Kidney (tissue), 13 donors: ENCODE measurements at regions not wholly inside any gene's neighbourhood (a gene's known extent, or its start where the extent isn't known, plus 50 kb on each side); places are given as distances from the start of the nearest gene placed in this dataset.

Source experiments
- DNase-seq, 5 donors: peaks; one replicate each; pipeline ENCODE4 v3.0.0-alpha.2; 2013 to 2020
- FAIRE-seq: peaks from 2 replicates; lab custom pipeline; 2012; peaks lifted over from hg19 to GRCh38; lab: Jason Lieb, UNC
- H3K27ac ChIP-seq, 2 donors: one replicate each; pipeline ENCODE4 v1.7.0; 2013; ENCODE audit warnings: low read depth in 2 of 2, low read length in 2 of 2, inconsistent platforms in 1 of 2
- H3K27me3 ChIP-seq: one replicate; pipeline ENCODE4 v1.7.1; 2013; ENCODE audit warnings: low read length, inconsistent platforms; ENCODE audit not compliant: control insufficient read depth, insufficient read depth
- H3K36me3 ChIP-seq, 3 donors: one replicate each; pipeline versions ENCODE4 v1.7.0 to v1.7.1; 2013; ENCODE audit warnings: low read length in 3 of 3, control low read depth in 1 of 3, inconsistent platforms in 1 of 3; ENCODE audit not compliant: insufficient read depth in 3 of 3, control insufficient read depth in 2 of 3
- H3K4me1 ChIP-seq, 3 donors: one replicate each; pipeline versions ENCODE4 v1.7.0 to v1.7.1; 2013; ENCODE audit warnings: low read length in 3 of 3, inconsistent platforms in 1 of 3, low read depth in 1 of 3; ENCODE audit not compliant: control insufficient read depth in 2 of 3, insufficient read depth in 2 of 3
- H3K4me3 ChIP-seq, 3 donors: one replicate each; pipeline versions ENCODE4 v1.7.0 to v1.8.1; 2013; ENCODE audit warnings: low read length in 3 of 3, control low read depth in 1 of 3, inconsistent platforms in 1 of 3
- H3K9ac ChIP-seq, 3 donors: one replicate each; pipeline versions ENCODE4 v1.7.0 to v1.7.1; 2013; ENCODE audit warnings: low read length in 3 of 3, control low read depth in 1 of 3, inconsistent platforms in 1 of 3
- H3K9me3 ChIP-seq, 3 donors: one replicate each; pipeline versions ENCODE4 v1.7.0 to v1.7.1; 2013; ENCODE audit warnings: low read length in 3 of 3, control low read depth in 1 of 3, inconsistent platforms in 1 of 3; ENCODE audit not compliant: control insufficient read depth in 2 of 3, insufficient read depth in 1 of 3
- CTCF ChIP-seq: IDR thresholded peaks from 3 replicates; pipeline ENCODE4 v1.5.1; 2012; ENCODE audit warnings: mild to moderate bottlenecking, moderate library complexity, borderline replicate concordance; ENCODE audit not compliant: insufficient read depth; ENCODE audit errors: extremely low read depth
- intact Hi-C: fragments of 100-400 bp; cut with DNase I; formaldehyde crosslinking; loops from one replicate; pipeline ENCODE4 v1.11.1; 2022
- donor health status: control.
- donor health status: control.
- donor health status: control.
- donor health status: control.
- donor health status: control.
- donor health status: DM: yes; HTN: yes; CAD: no.
- donor health status: Normal renal cell carcinoma (clear cell type).

GRCh38 chr13:71325556-71325955, 541.4 kb downstream of the DACH1 start:
- Histone ChIP-seq H3K27ac (no peak overlapping the region), H3K4me1 (no peaks in the 10 kb centered on the region), H3K9me3 (no peaks in the 10 kb centered on the region), H3K4me3 (no peak overlapping the region), H3K27me3 (no peaks in the 10 kb centered on the region), H3K9ac (no peak overlapping the region), H3K36me3 (no peaks in the 10 kb centered on the region)
- intact Hi-C loops, result no loop called here
- no peak for FAIRE-seq
- DNase-seq, result peak in 2 of 5 donors; percentile 53 to 60
- no peak for TF ChIP-seq CTCF

GRCh38 chr13:71323266-71323665, 543.7 kb downstream of the DACH1 start:
- H3K27me3 ChIP-seq, result no peaks in the 10 kb centered on the region
- no peaks in the 10 kb centered on the region for H3K4me1 ChIP-seq
- H3K36me3 ChIP-seq, result no peaks in the 10 kb centered on the region
- no peaks in the 10 kb centered on the region for H3K9me3 ChIP-seq
- H3K9ac ChIP-seq, result no peak overlapping the region
- FAIRE-seq (no peak), DNase-seq (no peak)
- TF ChIP-seq CTCF, result no peak
- H3K27ac ChIP-seq, result no peak overlapping the region
- H3K4me3 ChIP-seq, result no peak overlapping the region
- intact Hi-C loops, result no loop called here

GRCh38 chr13:71320452-71320851, 546.6 kb downstream of the DACH1 start:
- H3K9me3 ChIP-seq, result no peaks in the 10 kb centered on the region
- H3K9ac ChIP-seq, result no peak overlapping the region
- FAIRE-seq (no peak), DNase-seq (peak in 1 of 5 donors; percentile 12)
- H3K4me3 ChIP-seq, result no peak overlapping the region
- H3K36me3 ChIP-seq, result no peaks in the 10 kb centered on the region
- no peaks in the 10 kb centered on the region for H3K4me1 ChIP-seq
- no peak overlapping the region for H3K27ac ChIP-seq
- no peaks in the 10 kb centered on the region for H3K27me3 ChIP-seq
- TF ChIP-seq CTCF, result peak; percentile 33
- intact Hi-C loops, result no loop called here

- H3K4me3 ChIP-seq, result no peak overlapping the region
- H3K27me3 ChIP-seq, result no peaks in the 10 kb centered on the region
- DNase-seq (no peak), FAIRE-seq (no peak)
- H3K36me3 ChIP-seq, result no peaks in the 10 kb centered on the region
- intact Hi-C loops, result no loop called here
- no peaks in the 10 kb centered on the region for H3K9me3 ChIP-seq
- H3K9ac ChIP-seq, result no peak overlapping the region
- no peaks in the 10 kb centered on the region for H3K4me1 ChIP-seq
- H3K27ac ChIP-seq, result no peak overlapping the region
- no peak for TF ChIP-seq CTCF
Observed at GRCh38 chr13:71316792-71317363, 550.1 kb downstream of the DACH1 start.
